K562 (cell line): ENCODE measurements at regions not wholly inside any gene's neighbourhood (a gene's known extent, or its start where the extent isn't known, plus 50 kb on each side); places are given as distances from the start of the nearest gene placed in this dataset.

Experiments used
- HMGN3 ChIP-seq: IDR thresholded peaks from 2 replicates; pipeline ENCODE4 v1.6.1; 2011; ENCODE audit warnings: borderline replicate concordance, low read depth, mild to moderate bottlenecking, mixed read lengths, low read length; ENCODE audit not compliant: insufficient read length; ENCODE audit errors: extremely low read depth
- ZBTB40 ChIP-seq, 2 experiments: fragments of 450-650 bp in 1 of 2; sonication (generic) in 1 of 2; formaldehyde crosslinking in 1 of 2; IDR thresholded peaks; 2 replicates each; pipeline versions ENCODE4 v1.7.1 to v1.9.0; 2016 to 2022; ENCODE audit warnings: inconsistent platforms in 1 of 2, mild to moderate bottlenecking in 1 of 2, missing genetic modification reagents in 1 of 2
- ZFP36 ChIP-seq: fragments of 150-350 bp; IDR thresholded peaks from 2 replicates; pipeline ENCODE4 v1.6.1; 2018; ENCODE audit warnings: low read length, low read depth; ENCODE audit not compliant: partially characterized antibody
- ZNF586 ChIP-seq: fragments of 450-650 bp; formaldehyde crosslinking; conservative IDR thresholded peaks from 2 replicates; pipeline ENCODE4 v1.4.0; 2020; ENCODE audit warnings: mild to moderate bottlenecking, moderate library complexity

- no peak for TF ChIP-seq ZBTB40 (IDR thresholded peaks at IDR 0.05)
- TF ChIP-seq ZBTB40 (CRISPR knock-in tag; IDR thresholded peaks at IDR 0.05), result no peak
- no peak for TF ChIP-seq ZFP36
- TF ChIP-seq HMGN3, result no peak
- no peak for TF ChIP-seq ZNF586
Measured at GRCh38 chr4:152115118-152115517, 354.3 kb upstream of the GATB start (continued).
